ENCODE measurements at regions not wholly inside any gene's neighbourhood (a gene's known extent, or its start where the extent isn't known, plus 50 kb on each side); places are given as distances from the start of the nearest gene placed in this dataset.

DNA sequence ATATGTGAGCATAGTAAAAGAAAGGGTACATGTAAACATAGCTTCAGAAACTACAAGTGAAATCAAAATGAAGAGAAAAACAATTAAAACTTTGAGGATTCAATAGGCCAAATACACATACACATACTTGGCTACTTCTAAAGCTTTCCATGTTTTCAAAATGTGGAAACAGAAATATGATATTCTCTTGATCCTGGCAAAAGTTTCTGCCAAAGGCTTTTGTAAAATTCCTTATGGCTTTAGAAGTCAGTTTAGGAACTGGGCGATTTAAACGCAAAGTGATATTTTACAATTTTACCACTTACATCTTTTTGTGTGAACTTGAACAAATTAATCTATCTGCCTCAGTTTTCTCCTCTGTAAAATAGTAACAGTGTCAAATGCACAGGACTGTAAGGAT is 756.4 kb downstream of the C12orf50 start:
- TF ChIP-seq, protein P1, sequence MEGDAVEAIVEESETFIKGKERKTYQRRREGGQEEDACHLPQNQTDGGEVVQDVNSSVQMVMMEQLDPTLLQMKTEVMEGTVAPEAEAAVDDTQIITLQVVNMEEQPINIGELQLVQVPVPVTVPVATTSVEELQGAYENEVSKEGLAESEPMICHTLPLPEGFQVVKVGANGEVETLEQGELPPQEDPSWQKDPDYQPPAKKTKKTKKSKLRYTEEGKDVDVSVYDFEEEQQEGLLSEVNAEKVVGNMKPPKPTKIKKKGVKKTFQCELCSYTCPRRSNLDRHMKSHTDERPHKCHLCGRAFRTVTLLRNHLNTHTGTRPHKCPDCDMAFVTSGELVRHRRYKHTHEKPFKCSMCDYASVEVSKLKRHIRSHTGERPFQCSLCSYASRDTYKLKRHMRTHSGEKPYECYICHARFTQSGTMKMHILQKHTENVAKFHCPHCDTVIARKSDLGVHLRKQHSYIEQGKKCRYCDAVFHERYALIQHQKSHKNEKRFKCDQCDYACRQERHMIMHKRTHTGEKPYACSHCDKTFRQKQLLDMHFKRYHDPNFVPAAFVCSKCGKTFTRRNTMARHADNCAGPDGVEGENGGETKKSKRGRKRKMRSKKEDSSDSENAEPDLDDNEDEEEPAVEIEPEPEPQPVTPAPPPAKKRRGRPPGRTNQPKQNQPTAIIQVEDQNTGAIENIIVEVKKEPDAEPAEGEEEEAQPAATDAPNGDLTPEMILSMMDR (IDR thresholded peaks at IDR 0.05; ENCODE audit: insufficient read depth, low read length, poor library complexity, severe bottlenecking), result no peak
- DNase-seq (ENCODE audit: low read depth), result no peak
- Histone ChIP-seq H3K36me3 (ENCODE audit: control insufficient read depth, insufficient read depth, low read length) (no peaks in the 10 kb centered on the region), H3K4me3 (ENCODE audit: low read depth, low read length) (no peak overlapping the region), H3K27me3 (ENCODE audit: control insufficient read depth, insufficient read depth, low read length) (no peaks in the 10 kb centered on the region)

DNA sequence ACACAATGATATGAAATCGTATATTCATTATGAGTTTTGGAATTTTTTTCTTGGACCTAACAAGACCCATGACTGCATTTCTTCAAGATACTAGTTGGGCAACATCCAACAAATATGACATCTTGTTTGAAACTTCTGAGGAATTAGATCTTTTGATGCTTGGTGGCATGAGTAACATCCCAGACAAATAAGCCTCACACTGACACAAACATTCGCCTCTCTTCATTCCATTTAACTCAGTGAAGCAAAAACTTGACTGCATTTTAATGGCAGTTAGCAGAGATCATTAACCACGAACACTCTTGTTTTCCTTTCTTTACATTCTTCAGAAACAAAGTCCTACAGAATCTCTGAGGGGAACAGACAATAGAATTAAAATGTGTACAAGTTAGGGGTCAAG is 758.3 kb downstream of the C12orf50 start:
- TF ChIP-seq, protein P1 (IDR thresholded peaks at IDR 0.05; ENCODE audit: insufficient read depth, low read length, poor library complexity, severe bottlenecking), result no peak
- H3K36me3 ChIP-seq (ENCODE audit: control insufficient read depth, insufficient read depth, low read length), result no peaks in the 10 kb centered on the region
- peak; percentile 55 for DNase-seq (ENCODE audit: low read depth)
- H3K4me3 ChIP-seq (ENCODE audit: low read depth, low read length), result no peak overlapping the region
- no peaks in the 10 kb centered on the region for H3K27me3 ChIP-seq (ENCODE audit: control insufficient read depth, insufficient read depth, low read length)

DNA sequence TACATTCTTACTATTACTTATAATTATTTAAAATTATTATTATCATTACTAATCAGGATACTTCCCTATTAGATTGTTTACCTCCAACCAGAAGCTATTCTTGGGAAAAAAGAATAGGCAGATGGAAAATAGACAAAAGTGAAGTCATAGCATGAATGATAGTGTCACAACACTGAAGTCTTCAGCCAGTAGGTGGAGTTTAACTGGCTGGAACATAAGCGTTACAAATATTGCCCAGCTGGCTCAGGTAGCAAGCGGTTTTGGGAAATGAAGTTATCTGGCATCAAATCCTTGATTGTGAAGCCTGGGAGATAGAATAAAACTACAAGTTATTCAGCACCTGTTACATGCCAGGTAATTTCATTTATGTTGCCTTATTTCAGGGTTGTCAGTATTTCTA is 762.9 kb downstream of the C12orf50 start:
- no peak for DNase-seq (ENCODE audit: low read depth)

DNA sequence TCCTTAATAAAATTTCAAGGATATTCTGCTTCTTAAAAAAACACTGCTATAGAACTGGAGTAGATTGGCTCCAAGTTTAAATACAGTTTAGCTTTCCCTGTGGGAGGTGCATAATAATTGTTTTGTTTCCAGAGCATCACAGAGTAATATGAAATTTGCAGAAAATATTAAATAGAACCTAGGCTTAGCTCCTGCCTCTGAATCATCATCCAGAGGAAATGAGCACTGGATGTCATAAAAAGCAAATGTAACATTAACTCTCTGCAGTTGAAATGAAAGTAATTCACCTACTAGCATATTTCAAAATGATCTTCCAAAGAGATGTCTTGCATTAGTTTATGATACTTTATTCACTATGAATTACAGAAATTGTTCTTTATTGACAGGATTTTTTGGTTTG is 769.8 kb downstream of the C12orf50 start:
- no peak overlapping the region for H3K4me3 ChIP-seq (ENCODE audit: low read depth, low read length)
- TF ChIP-seq, protein P1 (IDR thresholded peaks at IDR 0.05; ENCODE audit: insufficient read depth, low read length, poor library complexity, severe bottlenecking), result no peak
- H3K36me3 ChIP-seq (ENCODE audit: control insufficient read depth, insufficient read depth, low read length), result no peaks in the 10 kb centered on the region
- H3K27me3 ChIP-seq (ENCODE audit: control insufficient read depth, insufficient read depth, low read length), result no peaks in the 10 kb centered on the region
- DNase-seq (ENCODE audit: low read depth), result no peak

More for the DNA sequence above, 762.9 kb downstream of the C12orf50 start:
- no peaks in the 10 kb centered on the region for H3K36me3 ChIP-seq (ENCODE audit: control insufficient read depth, insufficient read depth, low read length)
- TF ChIP-seq, protein P1 (IDR thresholded peaks at IDR 0.05; ENCODE audit: insufficient read depth, low read length, poor library complexity, severe bottlenecking), result no peak
- H3K27me3 ChIP-seq (ENCODE audit: control insufficient read depth, insufficient read depth, low read length), result no peaks in the 10 kb centered on the region
- no peak overlapping the region for H3K4me3 ChIP-seq (ENCODE audit: low read depth, low read length)

DNA sequence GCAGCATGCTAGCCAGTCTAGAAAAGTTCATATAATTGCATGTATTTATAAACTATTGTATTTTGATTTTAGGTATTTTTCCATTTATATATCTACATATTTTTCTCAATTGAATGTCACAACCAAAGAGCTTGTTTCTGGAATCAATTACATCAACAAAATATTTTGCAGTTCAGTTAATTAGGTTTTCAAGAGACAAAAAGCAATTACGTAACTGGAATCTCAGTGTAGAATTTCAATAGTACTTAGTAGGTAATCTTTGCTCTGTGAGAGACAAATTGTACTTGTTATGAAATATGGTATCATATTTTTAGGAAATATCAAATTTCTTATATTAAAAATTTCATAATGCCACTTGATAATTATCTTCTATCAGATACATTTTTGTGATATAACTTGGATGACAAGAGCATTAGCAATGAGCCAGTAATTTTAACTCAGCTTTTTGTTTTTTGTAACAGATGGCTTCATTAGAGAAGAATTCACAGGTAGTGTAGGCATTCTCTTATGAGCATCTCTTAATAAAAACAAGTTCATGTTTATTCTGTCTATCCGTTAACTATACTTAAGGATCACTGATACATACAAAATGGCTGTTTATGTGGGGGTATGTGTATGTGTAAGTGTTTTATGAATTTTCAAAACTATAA is 774.7 kb downstream of the C12orf50 start:
- TF ChIP-seq, protein P1 (IDR thresholded peaks at IDR 0.05; ENCODE audit: insufficient read depth, low read length, poor library complexity, severe bottlenecking), result no peak
- DNase-seq (ENCODE audit: low read depth), result no peak
- no peaks in the 10 kb centered on the region for H3K36me3 ChIP-seq (ENCODE audit: control insufficient read depth, insufficient read depth, low read length)
- no peaks in the 10 kb centered on the region for H3K27me3 ChIP-seq (ENCODE audit: control insufficient read depth, insufficient read depth, low read length)
- no peak overlapping the region for H3K4me3 ChIP-seq (ENCODE audit: low read depth, low read length)

DNA sequence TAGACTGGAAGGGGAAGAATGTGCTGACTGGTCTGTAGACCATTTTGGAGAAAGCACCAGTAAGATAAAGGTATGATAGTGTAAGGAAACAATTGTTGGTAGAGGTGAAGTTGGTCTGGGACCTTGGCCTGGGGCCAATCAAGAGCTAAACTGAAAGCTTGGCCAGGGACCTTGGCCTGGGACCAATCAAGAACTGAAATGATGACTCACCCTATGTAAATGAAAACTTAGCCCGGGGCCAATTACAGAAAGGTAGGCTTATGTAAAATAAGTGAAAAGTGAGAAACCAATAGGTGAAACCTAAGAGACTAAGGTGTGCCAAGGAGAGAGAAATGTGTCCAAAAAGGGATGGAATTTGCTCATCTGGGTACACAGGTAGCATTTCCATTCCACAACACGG is 776.0 kb downstream of the C12orf50 start:
- Histone ChIP-seq H3K4me3 (ENCODE audit: low read depth, low read length) (no peak overlapping the region), H3K27me3 (ENCODE audit: control insufficient read depth, insufficient read depth, low read length) (no peaks in the 10 kb centered on the region), H3K36me3 (ENCODE audit: control insufficient read depth, insufficient read depth, low read length) (no peaks in the 10 kb centered on the region)
- TF ChIP-seq, protein P1 (IDR thresholded peaks at IDR 0.05; ENCODE audit: insufficient read depth, low read length, poor library complexity, severe bottlenecking), result no peak
- no peak for DNase-seq (ENCODE audit: low read depth)
